Panc1 (cell line): ENCODE measurements at regions not wholly inside any gene's neighbourhood (a gene's known extent, or its start where the extent isn't known, plus 50 kb on each side); places are given as distances from the start of the nearest gene placed in this dataset.

Experiments used
- ATAC-seq: fragments of 200-7000 bp; cut with Tn5 transposase; 2 replicates; pipeline ENCODE4 v1.9.1; 2020; ENCODE audit warnings: mild to moderate bottlenecking, moderate library complexity
- BruUV-seq: library from RNA; stranded (reverse); fragments of 400-500 nt; replicated peaks from 2 replicates; lab custom pipeline; 2021; lab: Mats Ljungman, UMichigan
- CTCF ChIA-PET: fragments of 300-600 bp; sonication (Branson Sonifier 250); formaldehyde crosslinking; loops from one replicate; lab custom pipeline; 2022; ENCODE audit warnings: antibody characterized with exemption; lab: Charles Lee
- POLR2A ChIA-PET: fragments of 300-600 bp; sonication (Branson Sonifier 250); formaldehyde crosslinking; loops from one replicate; lab custom pipeline; 2022; ENCODE audit warnings: antibody characterized with exemption; lab: Charles Lee
- DNase-seq: peaks from one replicate; pipeline ENCODE4 v3.0.0-alpha.2; 2010; ENCODE audit warnings: low read depth, low spot score
- H3K27ac ChIP-seq: 2 replicates; pipeline ENCODE4 v1.5.1; 2011; ENCODE audit warnings: mild to moderate bottlenecking, low read length, inconsistent platforms
- H3K27me3 ChIP-seq: fragments of 200-500 bp; sonication (Bioruptor generic); 2 replicates; pipeline ENCODE4 v1.6.0; 2014; ENCODE audit warnings: low read length, inconsistent platforms; ENCODE audit not compliant: control insufficient read depth, insufficient read depth
- H3K36me3 ChIP-seq: fragments of 200-500 bp; sonication (Bioruptor generic); 2 replicates; pipeline ENCODE4 v1.5.1; 2014; ENCODE audit warnings: inconsistent platforms, mild to moderate bottlenecking, low read length, moderate library complexity; ENCODE audit not compliant: control insufficient read depth, insufficient read depth
- H3K4me1 ChIP-seq: 2 replicates; pipeline ENCODE4 v1.5.1; 2011; ENCODE audit warnings: inconsistent platforms, mild to moderate bottlenecking, low read length, moderate library complexity; ENCODE audit not compliant: control insufficient read depth, insufficient read depth
- H3K4me3 ChIP-seq, 2 experiments: 2 replicates each; pipeline ENCODE4 v1.5.1; 2011 to 2012; ENCODE audit warnings: low read depth in 2 of 2, low read length in 2 of 2, mild to moderate bottlenecking in 2 of 2, inconsistent platforms in 1 of 2, moderate library complexity in 1 of 2
- H3K9me3 ChIP-seq: fragments of 200-500 bp; sonication (Bioruptor generic); 2 replicates; pipeline ENCODE4 v1.5.1; 2014; ENCODE audit warnings: low read depth, mild to moderate bottlenecking, inconsistent platforms, low read length, moderate library complexity; ENCODE audit not compliant: control insufficient read depth, insufficient read depth
- POLR2AphosphoS5 ChIP-seq: IDR thresholded peaks from 2 replicates; pipeline ENCODE4 v1.6.1; 2012; ENCODE audit warnings: mild to moderate bottlenecking, low read depth, low read length, moderate library complexity
- SIN3A ChIP-seq: IDR thresholded peaks from 2 replicates; pipeline ENCODE4 v1.6.1; 2012; ENCODE audit warnings: low read depth, mild to moderate bottlenecking, low read length, moderate library complexity, borderline replicate concordance; ENCODE audit not compliant: insufficient read depth
- TCF7L2 ChIP-seq: IDR thresholded peaks from 2 replicates; pipeline ENCODE4 v1.6.1; 2011; ENCODE audit warnings: mild to moderate bottlenecking, low read depth, low read length, inconsistent platforms
- in situ Hi-C: cut with HindIII; loops from 2 replicates; pipeline ENCODE4 v1.10.0; 2016; ENCODE audit warnings: low sequenced_read_pairs, low pct_unique_long_range_greater_than_20kb
- intact Hi-C: fragments of 100-400 bp; cut with micrococcal nuclease; formaldehyde crosslinking; loops from one replicate; pipeline ENCODE4 v1.10.0; 2022; ENCODE audit not compliant: unreplicated experiment
- TF ChIP-seq, protein P1 (sequence below), 2 experiments: IDR thresholded peaks; 2 replicates each; pipeline ENCODE4 v1.6.1; 2011 to 2012; ENCODE audit warnings: low read depth in 2 of 2, control low read depth in 1 of 2, low read length in 1 of 2, mild to moderate bottlenecking in 1 of 2, moderate library complexity in 1 of 2; ENCODE audit not compliant: insufficient read depth in 1 of 2
- TF ChIP-seq, protein P2 (sequence below): fragments of 450-650 bp; IDR thresholded peaks from 2 replicates; pipeline ENCODE4 v1.5.1; 2017; ENCODE audit warnings: mild to moderate bottlenecking

DNA sequence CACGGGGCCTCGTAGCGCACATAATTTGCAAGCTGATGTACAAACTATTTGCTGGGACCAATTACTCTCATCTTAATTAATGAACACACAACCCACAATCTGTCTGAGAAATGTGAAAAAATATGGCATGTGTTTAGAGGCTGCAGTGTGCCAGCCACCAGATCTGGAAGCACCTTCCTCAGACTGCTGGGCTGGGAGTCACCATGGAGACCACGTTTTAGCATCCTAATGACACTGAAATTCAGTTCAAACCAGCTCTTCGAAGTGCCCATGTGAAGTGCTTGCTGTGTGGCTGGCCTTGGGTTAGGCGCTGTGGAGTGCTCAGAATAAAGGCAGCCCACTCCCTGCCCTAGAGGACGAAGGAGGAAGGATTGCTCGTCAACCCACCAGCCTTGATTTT is 482.4 kb downstream of the OMA1 start:
- H3K27ac ChIP-seq, result no peak overlapping the region
- in situ Hi-C loops, result no loop called here
- BruUV-seq, result no TSS peak

DNA sequence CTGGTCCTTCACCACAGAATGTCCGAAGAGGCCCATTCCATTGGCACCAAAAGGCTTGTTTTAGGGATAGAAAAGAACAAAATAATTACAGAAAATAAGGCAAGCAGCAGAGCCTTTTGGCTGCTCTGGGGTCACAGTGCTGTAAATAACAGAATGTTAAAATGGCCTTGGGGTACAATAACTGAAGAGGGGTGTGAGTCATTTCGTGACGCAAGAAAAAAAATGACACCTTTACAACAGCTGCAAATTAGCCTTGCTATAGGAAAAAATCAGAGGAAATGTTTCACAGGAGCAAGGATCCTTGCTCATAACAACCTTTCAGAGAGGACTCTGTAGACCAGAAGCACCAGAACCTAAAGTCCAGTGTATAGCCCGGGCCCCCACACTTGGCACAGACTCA is 483.4 kb downstream of the OMA1 start:
- H3K27ac ChIP-seq, result no peak overlapping the region
- ChIA-PET CTCF (no interaction called here), POLR2A (no interaction called here)
- intact Hi-C loops, result no loop called here
- TF ChIP-seq, protein P1, sequence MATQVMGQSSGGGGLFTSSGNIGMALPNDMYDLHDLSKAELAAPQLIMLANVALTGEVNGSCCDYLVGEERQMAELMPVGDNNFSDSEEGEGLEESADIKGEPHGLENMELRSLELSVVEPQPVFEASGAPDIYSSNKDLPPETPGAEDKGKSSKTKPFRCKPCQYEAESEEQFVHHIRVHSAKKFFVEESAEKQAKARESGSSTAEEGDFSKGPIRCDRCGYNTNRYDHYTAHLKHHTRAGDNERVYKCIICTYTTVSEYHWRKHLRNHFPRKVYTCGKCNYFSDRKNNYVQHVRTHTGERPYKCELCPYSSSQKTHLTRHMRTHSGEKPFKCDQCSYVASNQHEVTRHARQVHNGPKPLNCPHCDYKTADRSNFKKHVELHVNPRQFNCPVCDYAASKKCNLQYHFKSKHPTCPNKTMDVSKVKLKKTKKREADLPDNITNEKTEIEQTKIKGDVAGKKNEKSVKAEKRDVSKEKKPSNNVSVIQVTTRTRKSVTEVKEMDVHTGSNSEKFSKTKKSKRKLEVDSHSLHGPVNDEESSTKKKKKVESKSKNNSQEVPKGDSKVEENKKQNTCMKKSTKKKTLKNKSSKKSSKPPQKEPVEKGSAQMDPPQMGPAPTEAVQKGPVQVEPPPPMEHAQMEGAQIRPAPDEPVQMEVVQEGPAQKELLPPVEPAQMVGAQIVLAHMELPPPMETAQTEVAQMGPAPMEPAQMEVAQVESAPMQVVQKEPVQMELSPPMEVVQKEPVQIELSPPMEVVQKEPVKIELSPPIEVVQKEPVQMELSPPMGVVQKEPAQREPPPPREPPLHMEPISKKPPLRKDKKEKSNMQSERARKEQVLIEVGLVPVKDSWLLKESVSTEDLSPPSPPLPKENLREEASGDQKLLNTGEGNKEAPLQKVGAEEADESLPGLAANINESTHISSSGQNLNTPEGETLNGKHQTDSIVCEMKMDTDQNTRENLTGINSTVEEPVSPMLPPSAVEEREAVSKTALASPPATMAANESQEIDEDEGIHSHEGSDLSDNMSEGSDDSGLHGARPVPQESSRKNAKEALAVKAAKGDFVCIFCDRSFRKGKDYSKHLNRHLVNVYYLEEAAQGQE (IDR thresholded peaks at IDR 0.05; ENCODE audit: insufficient read depth in 1 of 2, low read depth in 2 of 2, low read length in 1 of 2), result no peak
- TF ChIP-seq SIN3A (no peak), POLR2AphosphoS5 (no peak), TCF7L2 (no peak)
- TF ChIP-seq, protein P2, sequence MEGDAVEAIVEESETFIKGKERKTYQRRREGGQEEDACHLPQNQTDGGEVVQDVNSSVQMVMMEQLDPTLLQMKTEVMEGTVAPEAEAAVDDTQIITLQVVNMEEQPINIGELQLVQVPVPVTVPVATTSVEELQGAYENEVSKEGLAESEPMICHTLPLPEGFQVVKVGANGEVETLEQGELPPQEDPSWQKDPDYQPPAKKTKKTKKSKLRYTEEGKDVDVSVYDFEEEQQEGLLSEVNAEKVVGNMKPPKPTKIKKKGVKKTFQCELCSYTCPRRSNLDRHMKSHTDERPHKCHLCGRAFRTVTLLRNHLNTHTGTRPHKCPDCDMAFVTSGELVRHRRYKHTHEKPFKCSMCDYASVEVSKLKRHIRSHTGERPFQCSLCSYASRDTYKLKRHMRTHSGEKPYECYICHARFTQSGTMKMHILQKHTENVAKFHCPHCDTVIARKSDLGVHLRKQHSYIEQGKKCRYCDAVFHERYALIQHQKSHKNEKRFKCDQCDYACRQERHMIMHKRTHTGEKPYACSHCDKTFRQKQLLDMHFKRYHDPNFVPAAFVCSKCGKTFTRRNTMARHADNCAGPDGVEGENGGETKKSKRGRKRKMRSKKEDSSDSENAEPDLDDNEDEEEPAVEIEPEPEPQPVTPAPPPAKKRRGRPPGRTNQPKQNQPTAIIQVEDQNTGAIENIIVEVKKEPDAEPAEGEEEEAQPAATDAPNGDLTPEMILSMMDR, result no peak
- H3K36me3 ChIP-seq, result no peaks in the 10 kb centered on the region
- no peaks in the 10 kb centered on the region for H3K4me1 ChIP-seq
- no peak for DNase-seq
- no TSS peak for BruUV-seq
- no peaks in the 10 kb centered on the region for H3K27me3 ChIP-seq
- ATAC-seq, result no peak
- H3K9me3 ChIP-seq, result no peaks in the 10 kb centered on the region
- no peak overlapping the region for H3K4me3 ChIP-seq
- in situ Hi-C loops, result no loop called here

More for the DNA sequence above, 482.4 kb downstream of the OMA1 start:
- ChIA-PET CTCF (no interaction called here), POLR2A (no interaction called here)
- intact Hi-C loops, result no loop called here
- ATAC-seq, result no peak
- no peaks in the 10 kb centered on the region for H3K36me3 ChIP-seq
- no peak overlapping the region for H3K4me3 ChIP-seq
- H3K9me3 ChIP-seq, result no peaks in the 10 kb centered on the region
- no peaks in the 10 kb centered on the region for H3K4me1 ChIP-seq
- TF ChIP-seq, protein P2, result no peak
- TF ChIP-seq, protein P1 (IDR thresholded peaks at IDR 0.05; ENCODE audit: insufficient read depth in 1 of 2, low read depth in 2 of 2, low read length in 1 of 2), result no peak
- TF ChIP-seq POLR2AphosphoS5 (no peak), TCF7L2 (no peak), SIN3A (no peak)
- H3K27me3 ChIP-seq, result no peaks in the 10 kb centered on the region
- DNase-seq, result no peak
